SU-DHL-6 (cell line): ENCODE measurements at regions not wholly inside any gene's neighbourhood (a gene's known extent, or its start where the extent isn't known, plus 50 kb on each side); places are given as distances from the start of the nearest gene placed in this dataset.

Experiments
- CTCF ChIP-seq: fragments of 200-600 bp; sonication (generic); IDR thresholded peaks from one replicate; pipeline ENCODE4 v1.5.1; 2017; ENCODE audit warnings: antibody characterized with exemption, mild to moderate bottlenecking, low read length, moderate library complexity; ENCODE audit not compliant: insufficient read depth, poor library complexity, severe bottlenecking
- EZH2phosphoT487 ChIP-seq: fragments of 200-600 bp; sonication (generic), shearing (Covaris generic); conservative IDR thresholded peaks from 2 replicates; pipeline ENCODE4 v1.6.1; 2018; ENCODE audit warnings: mild to moderate bottlenecking, antibody characterized with exemption, low read length, moderate library complexity, mixed read lengths

- TF ChIP-seq EZH2phosphoT487 (no peak), CTCF (no peak)
These were observed 345.4 kb downstream of the CDH9 start for GRCh38 chr5:26692952-26693351.
